ENCODE measurements at regions not wholly inside any gene's neighbourhood (a gene's known extent, or its start where the extent isn't known, plus 50 kb on each side); places are given as distances from the start of the nearest gene placed in this dataset.

- TF ChIP-seq CTCF (IDR thresholded peaks at IDR 0.05; ENCODE audit: poor library complexity, severe bottlenecking) (no peak), EZH2 (IDR thresholded peaks at IDR 0.05; ENCODE audit: borderline replicate concordance, insufficient read depth, low read length, poor library complexity, severe bottlenecking) (no peak), POLR2AphosphoS5 (IDR thresholded peaks at IDR 0.05) (no peak), RAD21 (conservative IDR thresholded peaks at IDR 0.05) (no peak), SMC3 (conservative IDR thresholded peaks at IDR 0.05; ENCODE audit: poor library complexity) (no peak), REST (IDR thresholded peaks at IDR 0.05; ENCODE audit: borderline replicate concordance) (no peak), EP300 (conservative IDR thresholded peaks at IDR 0.05; ENCODE audit: poor library complexity, severe bottlenecking) (no peak), TAF1 (IDR thresholded peaks at IDR 0.05; ENCODE audit: low read depth) (no peak)
Measured at GRCh38 chr1:232334811-232335210, 295.1 kb downstream of the SIPA1L2 start.
